ENCODE measurements at regions not wholly inside any gene's neighbourhood (a gene's known extent, or its start where the extent isn't known, plus 50 kb on each side); places are given as distances from the start of the nearest gene placed in this dataset.
"Not testable (repeated sequence)": the region's sequence is repeated elsewhere in the genome, so short reads cannot be mapped to it uniquely, and the experiment has no call there.

GRCh38 chr6:4224067-4224978 is 88.9 kb upstream of the ECI2 start:
- in situ Hi-C loops (cut with MboI; ENCODE audit: low sequenced_read_pairs): no loop called here

GRCh38 chr6:4220558-4220957 is 85.2 kb upstream of the ECI2 start:
- in situ Hi-C loops (cut with MboI; ENCODE audit: low sequenced_read_pairs): no loop called here

- in situ Hi-C loops (cut with MboI; ENCODE audit: low sequenced_read_pairs): not testable (repeated sequence)
Observed at GRCh38 chr6:4218619-4219317, 83.4 kb upstream of the ECI2 start.

- in situ Hi-C loops (cut with MboI; ENCODE audit: low sequenced_read_pairs): no loop called here
Observed at GRCh38 chr6:4212588-4212987, 77.2 kb upstream of the ECI2 start.

- in situ Hi-C loops (cut with MboI; ENCODE audit: low sequenced_read_pairs): no loop called here
Observed at GRCh38 chr6:4210629-4211419, 75.4 kb upstream of the ECI2 start.

- in situ Hi-C loops (cut with MboI; ENCODE audit: low sequenced_read_pairs): no loop called here
Observed at GRCh38 chr6:4209196-4209595, 73.8 kb upstream of the ECI2 start.

GRCh38 chr6:4208158-4208557 is 72.8 kb upstream of the ECI2 start:
- in situ Hi-C loops (cut with MboI; ENCODE audit: low sequenced_read_pairs): no loop called here

GRCh38 chr6:4203642-4204417 is 68.5 kb upstream of the ECI2 start:
- in situ Hi-C loops (cut with MboI; ENCODE audit: low sequenced_read_pairs): not testable (repeated sequence)

GRCh38 chr6:4192627-4193026 is 57.3 kb upstream of the ECI2 start:
- in situ Hi-C loops (cut with MboI; ENCODE audit: low sequenced_read_pairs): no loop called here

GRCh38 chr6:4192173-4192572 is 56.8 kb upstream of the ECI2 start:
- in situ Hi-C loops (cut with MboI; ENCODE audit: low sequenced_read_pairs): no loop called here

GRCh38 chr6:4191271-4191721 is 55.9 kb upstream of the ECI2 start:
- in situ Hi-C loops (cut with MboI; ENCODE audit: low sequenced_read_pairs): no loop called here

- in situ Hi-C loops (cut with MboI; ENCODE audit: low sequenced_read_pairs): no loop called here
Observed at GRCh38 chr6:4189249-4189648, 53.9 kb upstream of the ECI2 start.

GRCh38 chr6:4188801-4189200 is 53.4 kb upstream of the ECI2 start:
- in situ Hi-C loops (cut with MboI; ENCODE audit: low sequenced_read_pairs): no loop called here

- in situ Hi-C loops (cut with MboI; ENCODE audit: low sequenced_read_pairs): no loop called here
Observed at GRCh38 chr6:4187480-4187879, 52.1 kb upstream of the ECI2 start.

- in situ Hi-C loops (cut with MboI; ENCODE audit: low sequenced_read_pairs): no loop called here
Observed at GRCh38 chr6:4186385-4186784, 51.0 kb upstream of the ECI2 start.

- in situ Hi-C loops (cut with MboI; ENCODE audit: low sequenced_read_pairs): no loop called here
Observed at GRCh38 chr6:4185846-4186245, 50.5 kb upstream of the ECI2 start.

GRCh38 chr6:4185419-4185818 is 50.0 kb upstream of the ECI2 start:
- in situ Hi-C loops (cut with MboI; ENCODE audit: low sequenced_read_pairs): no loop called here
